IPS DF 4.7 (cell line): ENCODE measurements at regions not wholly inside any gene's neighbourhood (a gene's known extent, or its start where the extent isn't known, plus 50 kb on each side); places are given as distances from the start of the nearest gene placed in this dataset.

Source experiments
- DNase-seq: peaks from one replicate; pipeline ENCODE4 v3.0.0-alpha.2; 2013; ENCODE audit warnings: low spot score; ENCODE audit errors: extremely low read depth

GRCh38 chr3:72439321-72440183, 408.7 kb downstream of the SHQ1 start:
- no peak for DNase-seq

GRCh38 chr3:72437661-72438406, 410.4 kb downstream of the SHQ1 start:
- no peak for DNase-seq

DNA sequence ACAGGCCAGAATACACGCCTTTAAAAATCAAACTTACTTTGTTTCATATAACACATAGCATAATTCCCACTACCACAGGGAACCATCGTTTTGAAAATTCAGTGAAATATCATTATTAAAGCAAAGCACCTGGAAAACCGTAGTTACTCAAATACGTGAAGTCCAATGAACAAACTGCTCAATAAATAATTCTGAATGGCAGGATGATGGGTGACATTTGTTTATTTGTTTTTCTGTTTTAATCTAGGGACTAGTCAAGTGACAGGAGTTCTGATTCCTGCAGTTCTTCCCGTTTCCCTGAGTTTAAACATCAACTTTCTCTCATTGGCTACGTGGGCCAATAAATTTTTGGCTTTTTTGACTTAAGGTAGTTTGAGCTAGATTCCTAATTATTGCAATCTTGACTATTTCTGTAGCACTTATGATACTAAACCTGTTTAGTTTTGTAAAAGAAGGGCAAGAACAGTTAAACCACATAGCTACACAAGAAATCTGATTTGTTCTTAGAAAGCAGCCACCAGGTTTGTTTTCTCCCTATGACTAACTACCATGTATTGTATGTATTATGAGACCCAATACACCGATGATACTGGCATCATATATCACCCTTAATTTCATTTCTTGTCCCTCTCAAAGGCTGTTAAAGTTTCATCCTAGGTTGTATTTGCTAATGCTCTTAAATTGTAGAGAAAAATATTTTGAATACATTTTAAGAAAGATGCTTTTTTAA, 411.2 kb downstream of the SHQ1 start:
- no peak for DNase-seq

DNA sequence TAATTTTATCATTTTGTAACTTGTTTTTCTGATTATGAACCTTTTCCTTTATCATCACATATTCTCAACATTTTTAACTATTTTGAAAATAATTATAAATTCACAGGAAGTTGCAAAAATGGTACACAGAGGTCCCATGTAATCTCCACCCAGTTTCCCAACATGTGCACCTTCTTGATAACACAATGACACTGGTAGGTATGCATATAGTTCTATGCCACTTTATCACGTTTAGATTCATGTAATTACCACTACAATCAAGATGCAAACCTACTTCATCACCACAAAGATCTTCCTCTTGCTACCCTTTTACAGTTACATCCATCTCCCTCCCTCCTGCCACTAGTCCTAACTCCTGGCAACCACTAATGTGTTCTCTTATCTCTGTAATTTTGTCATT, 413.9 kb downstream of the SHQ1 start:
- DNase-seq, result no peak

DNA sequence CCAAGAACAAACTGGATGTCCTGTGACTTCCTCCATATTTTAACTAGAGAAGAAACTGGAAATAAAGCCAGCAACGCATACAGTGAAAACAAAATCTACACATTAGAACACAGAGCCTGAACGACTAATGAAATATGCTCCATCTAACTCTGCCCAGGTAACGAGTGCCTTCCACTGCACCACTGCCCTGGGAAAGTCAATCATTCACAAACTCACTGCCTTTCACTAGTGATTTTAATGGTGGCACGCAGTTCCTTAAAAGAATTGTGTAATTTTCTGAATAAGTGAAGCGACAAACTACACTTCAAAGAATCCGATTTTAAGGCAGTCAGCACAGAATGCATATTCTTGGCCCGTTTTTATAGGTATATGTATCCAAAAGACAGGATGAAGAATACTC, 416.0 kb downstream of the SHQ1 start:
- no peak for DNase-seq

DNA sequence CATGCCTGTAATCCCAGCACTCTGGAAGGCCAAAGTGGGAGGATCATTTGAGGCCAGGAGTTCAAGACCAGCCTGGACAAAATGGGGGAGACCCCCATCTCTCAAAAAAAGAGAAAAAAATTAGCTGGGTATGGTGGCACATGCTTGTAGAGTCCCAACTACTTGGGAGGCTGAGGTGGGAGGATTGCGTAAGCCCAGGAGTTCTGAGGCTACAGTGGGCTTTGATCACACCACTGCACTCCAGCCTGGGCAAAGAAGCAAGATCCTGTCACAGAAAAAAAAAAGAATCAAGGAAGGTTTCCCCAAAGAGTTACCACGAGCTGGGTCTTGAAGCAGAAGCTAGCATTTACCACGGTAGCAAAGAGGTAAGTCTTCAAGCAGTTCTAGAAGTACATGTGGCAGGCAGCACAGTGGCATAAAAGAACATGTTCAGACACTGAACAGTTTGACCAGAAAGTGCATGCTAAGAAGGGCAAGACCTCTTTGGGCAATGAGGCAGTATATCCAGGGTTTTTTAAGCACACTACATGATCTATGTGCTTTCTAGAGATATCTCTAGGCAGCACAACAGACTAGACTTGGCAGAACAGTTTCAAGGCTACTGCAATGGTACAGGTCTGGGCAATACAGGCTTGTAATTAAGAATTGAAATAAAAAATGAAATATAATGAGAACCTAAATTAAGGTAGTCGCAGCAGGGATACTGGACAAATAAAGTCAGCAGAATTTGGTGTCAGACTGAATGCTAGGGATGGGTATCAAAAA, 418.5 kb downstream of the SHQ1 start:
- no peak for DNase-seq

GRCh38 chr3:72428803-72429202, 419.4 kb downstream of the SHQ1 start:
- DNase-seq, result no peak

GRCh38 chr3:72427624-72428023, 420.6 kb downstream of the SHQ1 start:
- DNase-seq, result no peak

DNA sequence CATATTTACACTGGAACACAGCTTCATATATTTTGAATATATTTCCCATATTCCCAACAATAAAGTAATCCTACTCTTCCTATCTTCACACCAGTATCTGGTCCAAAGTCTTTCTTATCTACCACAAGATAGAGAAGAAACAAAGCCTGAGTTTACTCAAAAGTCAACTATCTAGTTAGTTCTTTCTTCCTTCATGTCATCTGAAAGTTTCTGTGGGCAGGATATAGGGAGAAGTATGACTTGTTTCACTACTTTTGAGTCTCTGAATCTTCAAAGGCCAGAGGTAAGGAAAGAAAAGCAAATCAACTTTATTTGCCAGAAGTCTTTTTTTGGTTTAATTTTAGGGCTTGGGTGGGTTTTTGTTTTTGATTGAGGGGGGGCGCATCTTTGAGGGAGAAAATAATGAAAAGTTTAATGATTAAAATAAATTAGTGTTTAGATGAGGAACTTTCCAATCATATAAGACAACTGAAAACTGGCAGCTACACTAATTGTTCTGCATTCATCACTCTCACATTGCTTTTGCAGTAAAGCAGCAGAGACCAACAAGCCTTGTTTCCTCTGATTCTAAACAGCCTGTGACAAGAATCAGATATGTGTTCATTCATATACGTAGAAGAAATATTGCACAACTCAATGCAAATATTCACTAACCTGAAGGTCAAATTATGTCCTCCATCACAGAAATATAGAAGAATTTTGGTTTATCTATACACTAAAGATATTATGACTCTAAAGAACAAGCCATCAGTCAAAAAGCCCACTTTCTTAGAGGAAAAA, 421.4 kb downstream of the SHQ1 start:
- DNase-seq, result no peak

- no peak for DNase-seq
These were observed 424.6 kb downstream of the SHQ1 start for GRCh38 chr3:72423643-72424042.

- no peak for DNase-seq
These were observed 426.5 kb downstream of the SHQ1 start for GRCh38 chr3:72421786-72422185.

DNA sequence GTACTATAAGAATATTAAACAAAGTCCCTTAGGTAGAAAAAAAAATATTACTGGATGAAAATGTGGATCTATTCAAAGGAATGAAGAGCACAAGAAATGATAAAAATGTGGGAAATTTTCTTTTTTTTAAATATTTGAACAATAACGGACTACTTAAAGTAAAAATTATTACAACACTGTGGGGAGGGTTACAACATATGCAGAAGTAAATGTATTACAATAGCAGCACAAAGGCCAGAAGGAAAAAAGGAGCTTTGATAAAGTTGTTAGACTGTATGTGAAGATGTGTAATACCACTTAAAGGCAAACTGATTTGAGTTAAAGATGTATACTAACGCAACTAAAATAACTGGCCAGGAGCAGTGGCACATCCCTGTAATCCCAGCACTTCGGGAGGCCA, 427.1 kb downstream of the SHQ1 start:
- DNase-seq, result no peak

GRCh38 chr3:72418856-72419255, 429.4 kb downstream of the SHQ1 start:
- no peak for DNase-seq

GRCh38 chr3:72418244-72418643, 430.0 kb downstream of the SHQ1 start:
- no peak for DNase-seq

GRCh38 chr3:72414481-72415016, 433.7 kb downstream of the SHQ1 start:
- DNase-seq, result no peak

DNA sequence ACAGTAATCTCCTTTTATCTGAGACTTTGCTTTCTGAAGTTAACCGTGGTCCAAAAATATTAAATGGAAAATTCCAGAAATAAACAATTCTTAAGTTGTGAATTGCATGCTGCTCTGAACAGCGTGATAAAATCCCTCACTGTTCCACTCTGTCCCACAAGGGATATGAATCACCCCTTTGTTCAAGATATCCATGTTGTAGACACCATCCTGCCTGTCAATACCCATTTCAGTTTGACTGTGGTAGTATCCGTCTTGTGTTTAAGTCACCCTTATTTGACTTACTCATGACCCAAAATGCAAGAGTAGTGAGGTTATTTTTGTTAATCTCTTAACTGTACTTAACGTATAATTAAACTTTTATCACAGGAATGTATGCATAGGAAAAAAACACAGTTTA, 435.0 kb downstream of the SHQ1 start:
- DNase-seq, result no peak

DNA sequence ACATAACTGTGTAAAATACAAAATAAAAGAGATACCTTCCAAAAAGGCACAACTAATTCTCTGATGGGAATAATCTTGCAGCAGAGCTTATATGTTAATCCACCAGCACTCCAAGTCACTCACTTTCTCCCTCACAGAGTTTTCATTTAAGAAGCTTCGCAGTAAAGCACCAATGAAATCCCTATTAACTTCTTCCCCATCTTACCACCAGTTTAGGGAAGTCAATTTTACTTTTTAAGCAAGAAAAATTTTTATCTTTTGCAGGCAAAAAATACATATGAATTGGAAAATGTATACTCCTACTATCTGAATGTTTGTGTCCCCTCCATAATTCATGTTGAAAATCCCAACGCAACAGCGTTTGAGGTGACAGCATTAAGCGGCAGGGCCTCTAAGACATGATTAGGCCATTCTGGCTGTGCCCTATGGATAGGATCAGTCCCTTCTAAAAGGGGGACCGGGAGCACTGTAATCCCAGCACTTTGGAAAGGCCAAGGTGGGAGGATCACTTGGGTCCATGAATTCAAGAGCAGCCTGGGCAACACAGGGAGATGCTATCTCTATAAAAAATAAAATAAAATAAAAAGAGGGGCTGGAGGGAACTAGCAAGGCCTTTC, 435.8 kb downstream of the SHQ1 start:
- no peak for DNase-seq

GRCh38 chr3:72411843-72412242, 436.4 kb downstream of the SHQ1 start:
- DNase-seq, result no peak

GRCh38 chr3:72411126-72411525, 437.1 kb downstream of the SHQ1 start:
- no peak for DNase-seq
